GM03348 (cell line): ENCODE measurements at regions not wholly inside any gene's neighbourhood (a gene's known extent, or its start where the extent isn't known, plus 50 kb on each side); places are given as distances from the start of the nearest gene placed in this dataset.
"Not testable (repeated sequence)": the region's sequence is repeated elsewhere in the genome, so short reads cannot be mapped to it uniquely, and the experiment has no call there.

Experiments used
- DNase-seq: peaks from one replicate; pipeline ENCODE4 v3.0.0; 2012; ENCODE audit warnings: low spot score

DNA sequence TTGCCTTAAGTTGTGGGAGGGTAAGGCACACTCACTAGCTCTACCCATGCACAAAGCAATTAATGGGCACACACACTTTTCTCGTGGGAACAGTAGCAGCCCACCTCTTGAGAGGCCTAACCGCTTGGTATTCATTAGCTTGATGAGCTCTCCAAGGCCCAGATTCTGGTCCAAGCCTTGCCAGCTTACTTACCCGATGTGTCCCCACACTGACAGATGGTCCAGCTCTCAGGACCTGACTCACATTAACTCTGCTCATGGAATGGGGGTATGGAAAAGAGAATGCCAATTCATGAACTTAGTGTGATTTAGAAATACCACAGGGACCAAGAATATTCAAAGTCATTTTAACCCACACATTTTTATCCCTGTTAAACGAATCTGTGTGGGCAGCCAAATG, 106.8 kb upstream of the CACHD1 start:
- no peak for DNase-seq

DNA sequence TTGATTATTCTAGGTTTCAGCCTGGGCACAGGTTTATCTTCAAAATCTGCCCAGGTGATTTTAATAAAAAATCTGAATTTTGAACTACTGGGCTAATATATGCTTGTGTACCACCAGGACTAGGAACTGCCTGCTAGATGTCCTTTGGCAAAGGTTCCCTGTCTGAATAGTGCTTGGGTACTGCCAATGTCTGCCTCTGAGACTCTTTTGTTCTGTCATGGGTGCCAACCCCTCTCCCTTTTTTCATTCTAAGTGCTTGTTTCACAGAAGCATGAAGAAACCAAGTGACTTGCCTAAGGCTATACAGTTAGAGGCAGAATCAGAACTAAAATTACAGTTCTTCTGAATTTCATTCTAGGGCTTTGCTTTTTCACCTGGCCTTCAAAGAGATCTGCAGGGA, 106.3 kb upstream of the CACHD1 start:
- no peak for DNase-seq

DNA sequence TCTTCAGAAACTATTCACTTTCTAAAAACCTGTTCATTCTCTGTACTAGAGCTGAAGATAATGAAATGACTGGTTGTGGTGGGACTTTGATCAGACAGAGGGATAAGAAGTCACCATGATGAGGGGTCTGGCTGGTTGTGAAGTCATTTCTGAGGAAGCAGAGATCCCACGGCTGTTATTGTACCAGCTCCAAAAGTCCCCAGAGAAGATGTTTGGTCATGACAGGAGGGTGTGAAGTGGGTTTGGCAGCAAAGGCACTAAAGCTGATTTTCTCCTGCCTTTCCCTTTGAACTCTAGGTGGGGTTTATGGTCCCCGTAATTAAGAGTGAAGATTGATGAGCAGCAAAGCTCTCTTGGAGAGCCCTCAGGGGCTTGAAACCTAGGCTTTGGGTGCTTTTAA, 103.1 kb upstream of the CACHD1 start:
- no peak for DNase-seq

DNA sequence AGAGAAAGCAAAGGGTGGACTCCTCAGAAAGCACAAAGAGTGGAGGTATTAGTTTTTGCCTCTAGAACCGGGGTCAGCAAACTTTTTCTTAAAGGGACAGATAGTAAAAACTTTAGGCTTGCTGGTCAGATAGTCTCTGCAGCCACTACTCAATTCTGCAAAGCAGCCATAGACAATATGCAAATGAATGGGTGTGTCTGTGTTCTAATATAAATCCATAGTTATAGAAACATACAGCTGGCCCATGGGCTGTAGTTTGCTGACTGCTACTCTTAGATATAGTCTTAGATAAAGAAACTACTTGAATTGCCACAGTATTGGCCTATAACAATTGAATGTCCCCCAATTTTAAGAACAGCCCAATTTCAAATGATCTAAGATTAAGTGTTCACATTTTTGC, 101.6 kb upstream of the CACHD1 start:
- DNase-seq = no peak

DNA sequence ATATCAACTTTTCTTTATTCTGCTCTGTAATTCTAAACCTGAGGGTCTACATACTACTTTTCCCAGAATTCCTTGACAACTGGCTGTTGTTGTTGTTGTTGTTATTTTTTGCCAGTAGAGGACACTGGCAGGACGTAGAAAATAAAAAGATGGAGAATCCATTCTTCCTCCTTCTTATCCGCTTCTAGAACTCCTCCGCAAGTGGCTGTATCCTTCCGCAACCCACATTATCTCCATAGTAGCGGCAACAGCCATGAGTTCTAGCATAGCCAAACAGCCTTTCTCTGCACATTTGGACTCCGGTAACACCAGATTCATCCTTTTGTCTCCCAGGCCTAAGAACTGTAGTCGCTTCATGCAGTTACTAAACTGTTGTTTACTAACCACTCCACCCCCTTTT, 91.1 kb upstream of the CACHD1 start:
- no peak for DNase-seq

DNA sequence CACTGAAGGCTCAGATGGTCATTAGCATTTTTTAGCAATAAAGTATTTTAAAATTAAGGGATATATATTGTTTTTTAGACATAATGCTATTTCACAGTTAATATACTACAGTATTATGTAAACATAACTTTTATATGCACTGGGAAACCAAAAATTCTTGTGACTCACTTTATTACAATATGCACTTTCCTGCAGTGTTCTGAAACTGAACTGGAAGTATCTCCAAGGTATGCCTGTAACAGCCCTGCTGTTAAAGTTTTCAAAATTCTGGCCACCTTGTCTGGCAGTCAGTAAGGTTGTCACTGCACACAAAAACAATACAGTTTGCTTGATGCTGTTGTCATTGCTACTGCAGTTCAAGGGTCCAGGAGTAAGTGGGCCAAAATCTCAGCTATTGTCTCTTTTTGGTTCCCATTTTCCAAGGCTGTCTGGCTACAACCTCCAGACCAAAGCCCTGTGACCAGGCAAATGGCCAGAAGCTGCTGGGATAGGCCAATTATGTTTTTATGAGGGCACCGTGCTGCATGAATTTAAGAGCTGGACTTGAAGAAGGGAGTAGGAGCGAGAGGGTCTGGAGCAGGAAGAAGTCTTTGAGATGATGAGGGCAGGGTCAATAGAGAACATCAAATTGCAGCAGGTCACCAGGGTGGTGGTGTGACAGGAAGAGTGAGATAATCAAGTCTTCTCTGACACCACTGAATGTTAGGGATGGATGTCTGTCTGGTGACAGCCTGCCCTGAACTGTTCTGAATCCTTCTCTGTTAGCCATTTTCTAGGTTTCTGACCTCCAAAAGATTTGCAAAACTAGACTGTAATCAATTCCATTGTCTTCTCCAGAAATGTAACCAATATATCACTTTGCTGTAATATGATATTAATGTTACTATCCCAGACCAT, 82.3 kb upstream of the CACHD1 start:
- no peak for DNase-seq

DNA sequence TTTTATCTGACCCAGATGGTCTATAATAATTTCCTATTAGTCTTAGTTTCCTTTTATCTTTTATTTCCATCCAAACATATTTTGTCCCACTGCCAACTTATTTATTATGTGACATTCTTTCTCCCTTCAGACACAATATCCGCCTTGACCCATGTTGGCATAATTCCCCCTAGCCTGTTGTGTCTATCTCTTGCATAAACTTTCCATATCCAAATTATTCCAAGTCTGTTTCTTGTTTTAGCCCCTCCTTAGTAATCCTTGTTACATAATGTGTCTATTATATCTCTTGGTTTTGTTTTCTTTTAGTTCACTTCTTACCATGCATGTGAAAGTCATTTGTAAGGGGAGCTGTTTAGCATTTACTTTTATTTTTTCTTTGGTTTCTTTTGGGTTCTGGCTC, 81.6 kb upstream of the CACHD1 start:
- DNase-seq = no peak

DNA sequence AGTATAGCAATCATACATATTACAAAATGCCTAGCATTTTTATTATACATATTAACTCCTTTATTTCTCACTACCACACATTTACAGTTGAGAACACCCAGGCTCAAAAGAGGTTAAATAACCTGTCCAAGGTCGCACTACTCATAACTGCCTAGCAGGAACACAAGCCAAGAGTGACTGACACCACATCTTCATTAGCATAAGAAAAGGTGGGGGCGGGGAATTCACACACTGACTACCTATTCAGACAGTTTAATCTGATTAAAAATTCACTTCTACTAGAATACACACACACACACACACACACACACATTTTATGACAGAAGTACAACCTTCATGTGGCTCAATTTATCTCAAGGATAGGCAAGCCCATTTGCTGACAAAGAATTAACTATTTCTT, 77.8 kb upstream of the CACHD1 start:
- DNase-seq = no peak

DNA sequence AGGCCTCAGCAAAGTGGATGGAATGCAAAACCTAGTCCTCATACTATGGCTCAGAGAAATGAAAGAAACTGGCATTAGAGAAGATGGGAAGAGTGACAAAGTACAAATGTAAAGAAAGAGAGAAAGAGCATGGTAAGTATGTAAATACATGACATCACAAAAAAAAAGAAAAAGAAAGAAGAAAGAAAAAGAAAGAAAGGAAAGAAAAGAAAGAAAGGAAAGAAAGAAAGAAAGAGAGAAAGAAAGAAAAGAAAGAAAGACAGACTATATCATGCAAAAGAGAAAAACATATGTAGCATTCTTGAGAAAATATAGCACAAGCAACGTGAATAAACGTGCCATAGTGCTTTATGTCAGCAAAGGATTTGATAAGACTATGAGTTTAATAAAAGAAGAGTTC, 76.1 kb upstream of the CACHD1 start:
- no peak for DNase-seq

DNA sequence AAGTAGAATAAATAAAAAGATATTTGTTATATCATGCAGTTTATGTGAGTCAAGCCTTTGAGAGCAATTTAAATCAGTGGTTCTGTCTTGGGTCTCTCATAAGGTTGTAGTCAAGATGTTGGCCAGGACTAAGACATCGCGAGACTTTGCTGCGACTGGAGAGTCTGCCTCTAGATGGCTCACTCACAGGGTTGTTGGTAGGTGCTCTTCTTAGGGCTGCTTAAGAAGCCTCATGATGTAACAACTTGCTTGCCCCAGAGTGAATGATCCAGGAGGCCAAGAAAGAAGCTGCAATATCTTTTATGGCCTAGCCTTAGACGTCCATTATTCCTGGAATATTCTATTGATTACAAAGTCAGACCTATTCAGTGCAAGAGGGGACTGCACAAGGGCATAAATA, 73.1 kb upstream of the CACHD1 start:
- DNase-seq = no peak

DNA sequence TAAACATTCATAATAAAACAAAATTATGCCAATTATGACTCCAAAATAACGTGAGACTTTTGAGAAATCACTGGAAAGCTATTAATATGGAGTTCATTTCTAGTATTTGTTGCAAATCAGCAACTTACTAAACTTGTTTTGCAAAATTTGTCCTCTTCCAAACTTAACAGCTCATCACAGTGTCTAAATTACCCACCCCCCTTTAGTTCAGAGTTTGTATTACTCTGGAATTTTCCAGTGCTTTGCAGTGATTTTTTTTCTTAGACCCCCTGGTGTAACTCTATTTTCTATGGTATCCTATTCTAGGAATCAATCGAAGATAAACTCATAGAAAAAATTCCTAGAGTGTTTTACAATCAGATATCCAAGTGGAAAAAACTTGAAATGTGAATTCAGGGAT, 72.4 kb upstream of the CACHD1 start:
- no peak for DNase-seq

DNA sequence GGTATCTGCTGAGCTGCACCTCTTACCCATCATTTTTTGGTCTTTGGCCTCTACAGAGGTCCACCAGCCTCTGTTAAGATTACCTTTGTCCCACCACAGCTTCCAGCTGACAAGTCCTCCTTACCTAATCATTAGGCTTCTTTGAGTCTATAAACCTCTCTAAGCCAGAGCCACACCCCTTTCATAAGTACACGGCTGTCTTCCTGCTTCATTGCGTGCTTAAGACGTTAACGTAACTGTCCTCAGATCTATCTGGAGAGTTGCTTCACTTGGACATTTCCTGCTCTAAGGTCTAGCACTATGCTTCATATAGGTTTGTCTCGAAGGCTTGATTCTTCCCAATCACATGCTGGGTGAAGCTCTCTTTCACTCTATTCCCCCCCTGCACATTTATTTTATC, 71.0 kb upstream of the CACHD1 start:
- no peak for DNase-seq

DNA sequence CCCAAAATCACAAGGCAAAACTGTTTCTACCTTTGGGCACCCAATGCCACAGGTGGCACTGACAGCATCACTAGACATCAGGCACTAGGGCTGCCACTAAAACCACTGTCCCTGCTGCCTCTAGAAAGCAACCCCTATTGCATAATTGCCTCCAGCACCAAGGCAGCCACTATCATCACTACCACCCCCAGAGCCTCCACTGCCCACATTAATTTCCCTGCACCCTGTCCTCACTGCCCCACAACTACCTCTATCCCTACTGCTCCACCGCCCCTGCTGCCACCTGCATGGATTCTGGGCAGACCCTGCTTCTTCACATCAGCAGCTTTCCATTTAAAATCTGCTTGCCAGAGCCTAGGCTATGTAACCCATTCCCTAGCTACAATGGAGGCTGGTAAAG, 68.6 kb upstream of the CACHD1 start:
- no peak for DNase-seq

DNA sequence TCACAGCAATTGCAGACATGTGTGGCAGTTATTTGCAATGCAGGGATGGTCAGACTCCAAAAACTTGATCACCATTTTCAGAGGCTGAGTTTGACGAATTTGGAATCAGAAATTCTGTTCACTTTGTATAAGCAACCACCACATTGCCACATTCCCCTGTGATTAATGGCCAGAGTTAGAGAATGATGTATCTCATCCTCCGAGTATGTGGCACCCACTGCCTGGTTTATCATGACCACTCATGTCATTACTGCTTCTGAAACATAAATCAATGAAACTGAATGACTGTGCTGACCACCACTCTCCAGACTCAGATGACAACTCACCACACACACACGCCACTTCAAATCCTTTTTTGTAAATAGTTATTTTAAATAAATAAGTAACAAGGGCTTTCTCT, 66.6 kb upstream of the CACHD1 start:
- peak; percentile 29 for DNase-seq

DNA sequence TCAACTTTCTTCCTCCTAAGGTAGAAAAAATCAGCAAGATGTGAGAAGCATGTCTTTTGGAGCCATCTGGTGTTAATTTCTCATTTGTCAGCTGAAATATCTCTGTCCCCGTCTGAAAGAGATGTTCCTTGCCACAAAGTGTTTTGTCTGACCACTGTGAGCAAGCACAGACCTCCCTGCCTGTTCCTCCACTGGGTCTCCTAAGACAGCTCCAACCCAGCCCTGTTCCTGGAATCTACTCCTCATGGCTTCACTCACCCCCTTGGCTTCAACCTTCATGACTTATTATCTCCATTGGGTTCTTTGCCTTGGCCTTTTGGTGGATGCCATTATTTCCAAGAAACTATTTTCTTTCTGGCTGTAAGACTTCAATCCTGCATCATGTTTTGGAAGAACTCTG, 65.7 kb upstream of the CACHD1 start:
- DNase-seq = no peak

DNA sequence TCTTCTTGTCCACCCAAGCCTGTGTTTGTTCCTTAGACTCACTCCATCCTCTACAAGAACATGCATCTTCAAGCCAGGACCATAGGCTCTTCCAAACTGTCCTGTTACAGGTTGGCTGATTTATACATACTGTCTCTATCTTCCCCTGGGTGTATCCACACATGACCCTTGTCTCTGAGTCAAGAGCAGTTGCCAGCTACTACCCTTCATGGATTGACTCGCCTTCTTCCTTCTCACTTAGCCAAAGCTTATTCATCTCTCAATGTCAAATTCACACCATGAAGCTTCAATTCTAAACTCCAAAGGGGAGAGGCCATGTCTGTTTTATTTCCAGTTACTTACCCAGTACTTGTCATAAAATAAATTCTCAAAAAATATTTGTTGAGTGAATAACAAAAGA, 64.1 kb upstream of the CACHD1 start:
- DNase-seq = no peak

DNA sequence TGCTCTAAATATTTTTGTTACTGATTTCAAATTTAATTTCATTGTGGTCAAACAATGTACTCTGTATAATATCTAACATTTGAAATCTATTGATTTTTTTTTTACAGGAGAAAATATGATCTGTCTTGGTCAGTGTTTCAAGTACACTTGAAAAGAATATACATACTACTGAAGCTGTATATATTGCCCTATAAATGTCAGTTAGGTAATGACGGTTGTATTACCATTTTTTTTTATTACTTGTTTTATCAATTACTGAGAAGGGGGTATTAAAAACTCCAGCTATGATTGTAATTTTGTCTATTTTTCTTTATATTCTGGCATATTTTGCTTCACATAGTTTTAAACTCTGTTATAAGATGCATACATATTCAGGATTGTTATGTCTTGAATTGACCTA, 59.7 kb upstream of the CACHD1 start:
- no peak for DNase-seq

DNA sequence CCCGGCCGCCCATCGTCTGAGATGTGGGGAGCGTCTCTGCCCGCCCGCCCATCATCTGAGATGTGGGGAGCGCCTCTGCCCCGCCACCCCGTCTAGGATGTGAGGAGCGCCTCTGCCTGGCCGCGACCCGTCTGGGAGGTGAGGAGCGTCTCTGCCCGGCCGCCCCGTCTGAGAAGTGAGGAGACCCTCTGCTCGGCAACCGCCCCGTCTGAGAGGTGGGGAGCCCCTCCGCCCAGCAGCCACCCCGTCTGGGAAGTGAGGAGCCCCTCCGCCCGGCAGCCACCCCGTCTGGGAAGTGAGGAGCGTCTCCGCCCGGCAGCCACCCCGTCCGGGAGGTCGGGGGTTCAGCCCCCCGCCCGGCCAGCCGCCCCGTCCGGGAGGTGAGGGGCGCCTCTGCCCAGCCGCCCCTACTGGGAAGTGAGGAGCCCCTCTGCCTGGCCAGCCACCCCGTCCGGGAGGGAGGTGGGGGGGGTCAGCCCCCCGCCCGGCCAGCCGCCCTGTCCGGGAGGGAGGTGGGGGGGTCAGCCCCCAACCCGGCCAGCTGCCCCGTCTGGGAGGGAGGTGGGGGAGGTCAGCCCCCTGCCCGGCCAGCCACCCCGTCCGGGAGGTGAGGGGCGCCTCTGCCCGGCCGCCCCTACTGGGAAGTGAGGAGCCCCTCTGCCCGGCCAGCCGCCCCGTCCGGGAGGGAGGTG, 54.9 kb upstream of the CACHD1 start:
- DNase-seq = not testable (repeated sequence)

DNA sequence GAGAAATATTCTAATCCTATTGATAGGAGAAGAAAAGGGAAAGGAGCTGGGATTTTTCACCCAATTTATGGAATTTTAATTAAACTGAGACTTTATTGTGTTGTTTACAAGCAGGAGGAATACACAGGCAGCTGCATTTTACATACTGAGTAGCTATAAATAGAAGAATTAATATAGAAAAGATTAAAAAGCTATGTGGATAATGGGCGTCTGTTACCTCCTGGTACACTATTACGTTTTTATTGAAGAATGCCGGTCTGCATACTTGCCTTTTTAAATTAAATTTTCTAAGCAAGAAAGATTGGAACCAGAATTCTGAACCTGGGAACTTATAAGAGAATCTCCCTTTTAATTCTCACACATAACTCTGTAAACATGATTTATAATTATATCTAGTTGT, 52.1 kb upstream of the CACHD1 start:
- DNase-seq = no peak
